AG20443 (cell line): ENCODE measurements at regions not wholly inside any gene's neighbourhood (a gene's known extent, or its start where the extent isn't known, plus 50 kb on each side); places are given as distances from the start of the nearest gene placed in this dataset.

Source experiments
- DNase-seq: peaks from one replicate; pipeline ENCODE4 v3.0.0; 2012; ENCODE audit warnings: low spot score, mixed read lengths

DNA sequence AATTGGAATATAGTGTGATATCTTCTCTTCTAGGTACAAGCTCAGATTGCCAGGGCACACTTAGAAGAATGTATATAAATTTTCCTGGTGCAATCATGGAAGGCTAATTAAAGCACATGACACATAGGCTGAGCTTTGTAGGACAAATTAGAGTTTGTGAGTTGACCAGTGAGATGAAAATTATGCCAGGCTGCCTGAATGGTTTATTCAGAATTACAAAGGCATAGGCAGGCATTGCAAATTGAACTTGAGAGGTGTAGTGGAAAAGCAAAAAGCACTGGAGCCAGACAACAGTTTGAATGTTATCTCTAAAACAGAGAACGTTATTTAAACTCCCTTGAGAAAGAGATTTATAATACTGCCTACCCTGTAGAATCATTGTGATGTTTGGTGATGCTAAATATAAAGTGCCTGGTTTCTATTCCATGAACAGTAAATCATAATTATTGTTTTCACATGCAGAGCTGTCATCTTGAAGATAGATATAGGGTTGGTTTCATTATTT, 712.1 kb downstream of the TBC1D32 start:
- no peak for DNase-seq

DNA sequence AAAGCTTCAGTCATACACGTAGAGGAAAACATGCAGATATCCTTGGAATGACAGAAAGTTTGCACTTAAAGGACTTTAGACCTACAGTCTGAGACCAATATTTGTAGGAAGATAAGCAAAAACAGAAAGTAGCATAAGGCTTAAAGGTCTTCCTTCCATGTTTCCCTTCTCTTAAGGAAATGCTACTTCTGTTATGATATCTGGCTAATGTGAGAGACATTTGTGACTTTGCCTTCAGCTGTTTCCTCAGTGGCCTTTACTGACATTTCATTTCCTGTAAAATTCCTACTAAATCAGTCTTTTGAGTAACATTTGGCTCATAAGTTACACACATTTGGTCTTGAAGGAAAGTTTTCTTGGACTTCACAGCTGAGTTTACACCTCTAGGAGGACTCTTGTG, 713.4 kb downstream of the TBC1D32 start:
- DNase-seq = no peak

DNA sequence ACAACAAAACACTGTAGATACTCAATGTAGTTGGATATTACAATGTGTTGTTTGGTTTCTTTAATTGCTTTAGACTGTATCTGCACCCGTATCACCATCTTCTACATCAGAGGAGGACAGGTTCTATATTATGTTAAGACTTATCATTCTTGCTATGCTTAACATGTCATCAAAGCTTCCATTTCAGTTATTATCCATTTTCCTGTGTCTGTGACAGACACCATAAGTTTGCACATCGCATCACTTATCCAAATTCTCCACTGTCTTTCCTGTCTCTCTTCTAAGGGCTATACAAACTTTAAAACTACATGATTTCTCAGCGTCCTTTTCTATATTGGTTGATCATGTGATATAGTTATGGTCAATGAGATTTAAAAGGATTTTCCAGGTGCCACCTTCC, 719.0 kb downstream of the TBC1D32 start:
- DNase-seq = no peak

DNA sequence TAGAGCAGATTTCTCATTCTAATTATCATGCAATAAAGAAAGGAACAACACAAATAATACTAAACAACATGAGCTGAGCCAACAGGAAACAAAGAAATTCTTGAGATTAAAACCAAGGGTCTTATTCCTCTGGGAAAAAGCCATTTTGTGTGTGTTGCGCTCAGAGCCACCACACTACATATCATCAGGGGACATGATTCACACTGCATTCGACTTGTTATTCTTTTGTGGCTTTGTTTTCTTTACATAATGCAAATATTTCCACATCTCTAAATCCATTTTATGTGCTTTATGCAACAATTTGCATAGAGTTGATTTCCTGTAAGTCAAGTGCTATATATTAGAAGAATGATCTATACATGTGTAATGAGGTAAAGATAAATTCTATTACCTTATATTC, 719.6 kb downstream of the TBC1D32 start:
- DNase-seq = no peak

DNA sequence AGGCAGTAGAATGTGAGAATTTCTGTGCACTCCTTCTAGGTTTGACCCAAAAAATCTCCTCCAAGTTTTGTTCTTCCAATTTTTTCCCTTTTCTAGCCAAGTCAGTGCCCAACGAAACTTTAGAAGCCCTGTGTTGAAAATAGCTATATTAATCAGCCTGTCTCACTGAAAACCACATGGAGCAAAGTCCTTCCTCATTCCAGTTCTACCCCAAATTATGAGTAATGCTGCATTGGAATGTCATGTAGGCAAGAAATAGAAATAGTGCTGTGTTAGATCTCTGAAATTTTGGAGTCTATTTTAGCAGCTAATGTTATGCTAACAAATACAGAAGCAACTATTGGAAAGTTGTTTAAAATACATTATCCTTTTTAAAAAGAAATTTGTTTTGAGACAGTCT, 725.5 kb downstream of the TBC1D32 start:
- DNase-seq = peak; percentile 44

DNA sequence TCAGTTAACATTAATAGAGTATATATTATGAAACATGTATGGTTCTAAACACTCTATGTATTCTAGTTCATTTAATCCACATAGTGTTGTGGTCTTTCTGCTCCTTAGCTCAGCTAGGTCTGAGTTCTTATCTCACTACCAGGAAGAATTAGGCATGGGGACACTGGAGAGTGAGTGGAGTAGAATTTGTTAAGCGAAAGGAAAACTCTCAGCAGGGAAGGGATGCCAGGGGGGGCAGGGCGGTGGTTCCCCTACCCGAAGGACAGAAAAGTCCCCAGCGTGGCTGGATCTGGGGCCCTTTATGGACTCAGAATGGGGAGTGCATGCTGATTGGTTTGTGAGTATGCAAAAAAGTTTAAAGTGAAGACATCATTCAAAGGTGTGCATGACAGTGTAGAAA, 727.5 kb downstream of the TBC1D32 start:
- DNase-seq = no peak

DNA sequence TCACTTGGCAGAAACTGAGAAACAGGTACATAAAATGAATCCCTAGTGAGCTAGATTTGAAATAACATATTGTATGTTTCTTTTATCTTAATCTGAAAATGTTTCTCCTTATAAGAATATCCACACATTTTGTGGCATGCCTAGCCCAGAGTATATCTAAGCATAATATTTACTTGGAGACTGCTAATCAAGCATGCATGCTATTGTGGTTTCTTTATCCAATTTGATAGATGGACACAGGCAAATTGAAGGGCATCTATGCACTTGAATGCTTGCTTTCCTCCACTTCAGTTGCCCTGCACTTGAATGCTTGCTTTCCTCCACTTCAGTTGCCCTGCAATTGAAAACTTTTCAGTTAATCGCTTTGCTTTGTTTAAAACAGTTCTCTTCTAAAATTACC, 729.8 kb downstream of the TBC1D32 start:
- DNase-seq = no peak

DNA sequence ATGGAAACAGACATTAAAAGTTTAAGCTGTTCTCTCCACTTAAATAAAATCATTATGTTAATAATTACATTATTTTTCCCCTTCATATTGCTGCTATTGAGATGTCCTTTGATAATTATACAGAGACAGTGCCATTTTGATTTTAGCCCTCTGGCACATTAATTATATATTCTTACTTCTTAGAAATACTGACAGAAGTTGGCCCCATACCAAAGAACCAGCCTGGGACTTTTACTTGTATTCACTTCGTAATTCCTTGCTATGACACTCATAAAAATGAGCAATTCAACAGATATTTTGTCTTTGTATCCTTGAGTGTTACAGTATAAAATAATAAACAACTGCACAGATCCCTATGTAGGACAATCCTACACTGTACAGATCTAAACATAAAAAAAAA, 743.7 kb downstream of the TBC1D32 start:
- no peak for DNase-seq

DNA sequence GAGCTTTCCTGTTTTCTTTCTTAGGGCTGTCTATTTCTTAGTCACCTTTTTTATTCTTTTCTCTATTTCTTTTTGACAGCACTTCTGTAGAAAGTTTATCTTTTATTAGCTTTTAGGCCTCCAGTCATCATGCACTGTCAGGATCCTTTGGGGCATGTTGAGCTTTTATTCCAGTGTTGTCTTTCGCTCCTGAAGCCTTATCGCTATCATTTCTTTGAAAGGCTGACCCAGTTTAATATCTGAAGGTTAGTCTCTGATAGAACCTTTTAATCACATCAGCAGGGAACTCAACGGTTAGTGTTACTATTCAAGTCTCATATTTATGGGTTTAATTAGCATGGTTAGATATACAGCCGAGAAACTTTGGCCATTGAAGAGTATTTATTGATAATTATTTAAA, 745.9 kb downstream of the TBC1D32 start:
- no peak for DNase-seq

DNA sequence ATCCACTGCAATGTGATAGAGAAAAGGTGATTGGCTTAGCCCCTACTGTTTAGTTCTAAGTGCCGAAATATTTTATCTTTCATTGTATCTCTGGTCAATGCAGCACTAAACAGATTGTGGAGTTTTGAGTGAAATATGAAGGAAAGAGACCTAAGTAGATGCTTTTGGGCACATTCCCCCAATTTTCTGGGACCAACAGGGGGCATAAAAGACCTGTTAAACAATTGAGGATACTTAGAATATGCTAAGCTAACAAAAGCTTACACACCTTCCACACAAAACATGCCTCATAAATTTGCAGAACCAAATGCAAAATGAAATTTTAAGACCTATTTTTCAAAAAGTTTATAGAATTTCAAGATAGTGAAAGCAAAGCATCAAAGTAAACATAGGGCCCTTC, 746.9 kb downstream of the TBC1D32 start:
- DNase-seq = no peak

DNA sequence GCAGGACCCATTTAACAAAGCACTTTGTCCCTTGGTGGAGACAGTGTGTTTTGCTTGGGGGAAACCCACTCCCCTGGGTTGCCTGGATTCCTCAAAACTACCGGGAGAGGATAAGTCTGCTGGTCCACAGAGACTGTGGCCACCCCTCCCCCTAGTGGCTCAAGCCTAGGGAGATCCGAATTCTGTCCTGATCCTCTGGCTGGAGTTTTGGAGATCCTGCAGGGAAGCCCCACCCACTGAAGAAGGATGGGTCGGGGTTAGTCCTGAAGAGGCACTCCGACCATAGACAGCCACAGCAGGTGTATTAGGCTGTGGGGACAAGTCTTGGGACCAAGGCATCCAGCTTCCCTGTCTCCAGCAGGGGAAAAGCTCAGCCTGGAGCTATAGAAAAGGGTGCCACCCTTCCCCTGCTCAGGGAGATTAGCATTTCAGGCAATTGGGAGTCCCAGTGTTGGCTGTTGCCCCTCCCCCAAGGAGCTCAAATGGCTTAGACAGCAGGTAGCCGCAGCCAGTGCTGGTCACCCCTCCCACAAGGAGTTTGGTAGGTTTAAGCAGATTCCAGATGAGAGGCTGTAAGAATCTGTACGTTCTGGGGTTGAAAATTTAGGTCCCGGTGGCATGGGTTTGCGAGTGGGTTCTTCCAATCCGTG, 750.0 kb downstream of the TBC1D32 start:
- no peak for DNase-seq

DNA sequence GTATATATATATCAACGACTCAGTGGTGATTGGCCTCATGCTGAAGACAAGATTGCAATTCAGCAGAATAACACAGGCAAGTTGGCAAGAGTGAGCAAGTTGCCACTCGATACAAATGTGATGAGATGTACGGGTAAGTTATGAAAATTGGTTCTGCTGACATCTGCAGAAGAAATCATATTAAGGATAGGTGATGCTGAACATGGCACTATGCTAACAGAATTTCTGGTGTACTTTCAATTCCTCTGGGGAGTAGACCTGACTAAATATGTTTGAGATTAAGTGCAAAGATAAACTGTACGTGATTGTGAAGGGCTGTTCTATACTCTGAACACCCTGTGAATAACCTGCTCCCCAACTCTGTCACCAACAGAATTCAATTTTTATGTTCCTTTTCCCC, 758.2 kb downstream of the TBC1D32 start:
- no peak for DNase-seq

DNA sequence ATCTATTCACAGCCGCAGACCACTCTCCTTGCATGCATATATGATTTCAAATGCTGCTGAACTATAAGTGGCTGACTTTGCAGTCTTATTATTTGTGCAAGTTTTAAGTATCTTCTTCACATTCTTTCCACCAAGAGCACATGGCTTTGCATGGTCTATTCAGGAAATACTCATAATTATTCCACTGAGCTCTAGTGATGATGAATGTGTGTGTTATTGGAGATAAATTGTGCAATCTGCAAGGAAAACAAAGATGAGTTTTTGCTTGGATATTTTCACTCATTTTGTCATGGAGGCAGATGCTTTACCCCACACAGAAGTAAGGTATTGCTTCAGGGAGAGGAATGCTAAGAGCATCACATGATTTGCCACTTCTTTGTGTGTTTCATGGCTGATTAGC, 764.6 kb downstream of the TBC1D32 start:
- no peak for DNase-seq

DNA sequence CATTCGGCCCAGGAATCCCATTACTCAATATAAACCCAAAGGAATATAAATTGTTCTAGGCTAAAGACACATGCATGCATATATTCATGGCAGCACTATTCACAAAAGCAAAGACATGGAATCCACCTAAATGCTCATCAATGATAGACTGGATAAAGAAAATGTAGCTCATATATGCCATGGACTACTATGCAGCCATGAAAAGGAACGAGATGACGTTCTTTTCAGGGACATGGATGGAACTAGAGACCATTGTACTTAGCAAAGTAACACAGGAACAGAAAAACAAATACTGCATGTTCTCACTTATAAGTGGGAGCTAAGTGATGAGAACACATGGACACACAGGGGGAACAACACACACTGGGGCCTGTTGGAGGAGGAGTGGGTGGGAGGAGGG, 769.5 kb downstream of the TBC1D32 start:
- no peak for DNase-seq

DNA sequence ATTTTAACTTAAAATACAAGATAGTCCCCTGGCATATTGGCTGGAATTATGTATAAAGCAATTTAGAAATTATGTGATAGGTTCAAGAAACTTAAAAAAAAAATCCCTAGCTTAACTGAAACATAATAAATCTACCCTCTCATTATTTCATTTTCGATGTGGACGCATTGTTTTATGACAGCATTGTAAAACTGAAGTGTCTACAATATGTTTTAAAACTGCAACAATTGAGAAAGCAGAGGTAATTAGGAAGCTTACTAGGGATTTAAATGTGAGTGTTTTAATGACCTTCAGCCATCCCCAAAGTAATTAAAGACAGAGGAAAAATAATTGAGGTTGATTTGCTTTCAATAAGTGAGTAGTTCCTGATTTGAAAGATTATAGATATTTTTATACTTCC, 776.0 kb downstream of the TBC1D32 start:
- DNase-seq = no peak

DNA sequence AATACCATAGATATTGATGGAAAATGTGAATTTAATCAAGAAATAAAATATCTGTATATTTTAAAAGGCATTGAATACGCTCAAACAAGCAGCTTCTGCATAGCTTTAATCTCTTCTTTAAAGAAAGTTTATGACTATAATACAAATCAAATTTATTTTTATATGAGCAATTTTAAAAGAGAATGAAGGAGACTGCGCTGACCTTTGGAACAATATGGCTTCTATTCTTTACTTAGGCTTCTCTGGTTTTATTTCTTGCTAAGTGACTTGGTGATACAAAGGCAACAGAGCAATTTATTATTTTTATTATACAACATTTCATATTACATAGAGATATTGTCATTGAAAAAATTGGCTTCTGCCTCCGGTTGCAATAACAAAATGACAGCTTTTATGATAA, 776.7 kb downstream of the TBC1D32 start:
- DNase-seq = no peak

DNA sequence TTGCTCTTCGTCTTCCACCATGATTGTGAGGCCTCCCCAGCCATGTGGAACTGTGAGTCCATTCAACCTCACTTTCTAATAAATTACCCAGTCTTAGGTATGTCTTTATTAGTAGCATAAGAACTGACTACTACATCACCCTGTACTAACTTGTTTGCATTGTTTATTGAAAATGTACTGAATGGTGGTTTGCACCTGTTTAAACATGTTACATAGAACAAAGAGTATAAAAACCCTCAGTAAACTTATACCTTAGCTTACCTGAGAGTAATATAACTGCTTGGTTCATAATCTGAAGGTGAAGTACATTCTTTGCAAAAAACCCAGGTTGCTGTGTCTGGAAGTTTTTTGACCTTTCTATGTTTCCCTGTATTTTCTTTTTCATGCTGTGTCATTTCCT, 777.8 kb downstream of the TBC1D32 start:
- no peak for DNase-seq

DNA sequence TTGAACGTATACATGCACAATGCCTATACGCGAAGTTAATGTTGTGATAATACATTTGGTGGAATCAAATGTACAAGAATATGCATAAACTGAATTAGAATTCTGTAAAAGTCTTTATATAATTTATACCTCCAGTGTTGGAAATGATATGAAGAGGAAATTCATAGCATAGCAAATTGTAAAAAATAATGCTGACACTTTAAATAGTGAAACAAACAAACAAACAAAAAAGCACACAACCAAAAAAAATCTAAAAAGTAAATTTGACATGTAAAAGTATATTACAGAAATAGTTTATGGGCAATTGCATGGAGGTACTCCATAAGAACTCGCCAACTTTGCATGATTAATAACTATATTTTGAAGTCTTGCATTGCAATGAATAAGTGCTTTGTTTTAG, 780.9 kb downstream of the TBC1D32 start:
- DNase-seq = no peak

DNA sequence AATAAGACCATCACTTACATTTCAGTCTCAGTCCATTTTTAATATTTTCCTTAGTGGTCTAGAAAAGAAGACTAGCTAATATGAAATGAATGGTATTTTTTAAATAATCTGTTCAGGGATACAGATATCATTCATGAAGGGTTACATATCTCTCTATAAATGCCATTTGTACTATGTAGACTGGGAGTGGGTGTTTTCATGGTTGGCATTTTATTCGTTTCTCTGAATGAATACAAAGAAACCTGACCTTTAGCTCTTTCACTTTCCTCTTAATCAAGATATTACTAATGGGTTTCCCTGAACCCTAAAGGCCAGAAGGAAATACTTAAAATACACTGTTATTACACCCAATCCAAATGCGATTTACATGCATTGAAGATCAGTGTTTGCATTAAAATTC, 788.9 kb downstream of the TBC1D32 start:
- no peak for DNase-seq

DNA sequence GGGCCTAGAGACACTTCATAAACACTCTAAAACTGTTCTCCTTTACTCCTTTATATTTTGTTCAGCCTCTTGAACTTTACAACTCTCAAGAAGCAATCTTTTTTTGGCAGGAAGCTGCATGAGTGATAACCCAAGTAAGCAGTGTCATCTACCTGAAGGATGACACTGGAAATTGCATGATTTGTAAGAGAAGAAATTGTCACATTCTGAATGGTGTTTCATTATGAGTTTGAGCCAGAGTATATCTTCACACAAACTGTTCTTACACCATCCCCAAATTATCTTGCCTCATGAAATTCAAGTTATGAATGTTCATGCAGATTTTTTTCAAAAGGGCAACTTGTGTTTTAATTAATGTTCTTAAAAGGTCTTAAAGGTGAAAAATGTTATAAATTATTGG, 799.3 kb downstream of the TBC1D32 start:
- DNase-seq = no peak

DNA sequence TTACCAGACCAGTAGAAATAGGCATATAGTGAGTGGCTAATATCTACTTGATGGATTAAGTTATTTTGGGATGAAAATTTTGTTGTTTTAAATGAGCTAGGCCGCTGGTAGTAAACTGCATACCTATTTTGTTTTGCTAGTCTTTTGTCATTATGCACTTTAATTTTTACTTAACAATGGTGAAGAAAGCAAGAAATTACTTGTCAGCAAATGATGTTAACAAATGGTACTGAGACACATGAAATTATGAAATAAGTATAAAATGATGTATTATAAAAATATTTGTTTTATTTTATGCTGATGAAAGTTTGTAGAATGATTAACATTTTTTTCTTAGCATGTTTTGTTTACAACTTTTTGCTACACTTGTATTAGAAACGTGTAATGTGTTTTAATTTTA, 807.7 kb downstream of the TBC1D32 start:
- DNase-seq = no peak

DNA sequence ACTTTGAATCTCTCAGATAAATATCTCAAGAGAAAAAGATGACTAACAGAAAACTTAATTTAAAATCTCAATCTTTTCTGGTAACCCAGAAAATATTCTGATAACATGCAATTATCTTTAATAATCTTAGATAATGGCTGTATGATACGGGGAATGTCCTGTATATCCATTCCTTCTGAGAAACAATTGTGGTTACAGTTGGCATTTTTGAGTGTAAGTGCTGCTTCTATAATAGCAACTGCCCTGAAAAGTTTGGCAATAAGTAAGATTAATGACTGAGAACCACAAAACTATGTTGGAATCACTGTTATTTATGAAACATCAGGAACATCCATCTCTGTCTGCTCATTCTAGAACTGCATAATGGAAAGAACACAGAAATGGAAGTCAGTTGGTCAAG, 819.7 kb downstream of the TBC1D32 start:
- DNase-seq = no peak

DNA sequence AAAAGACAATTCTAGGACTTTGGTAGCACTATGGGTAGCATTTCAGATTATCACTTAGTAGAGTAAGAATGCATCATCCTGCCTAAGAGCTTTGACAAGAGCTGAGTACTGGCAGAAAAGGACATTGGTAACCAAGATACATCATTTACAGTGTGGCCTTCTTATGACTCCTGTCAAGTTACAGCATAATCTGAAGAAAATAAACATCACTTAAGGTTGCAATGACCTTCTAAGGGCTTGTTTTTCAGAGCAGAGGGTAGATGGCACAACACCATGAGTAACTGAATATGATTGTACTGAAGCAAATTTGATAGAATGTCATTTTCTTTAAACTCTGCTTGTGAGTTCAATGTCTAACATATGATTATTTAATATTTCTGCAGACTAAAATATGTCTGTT, 822.6 kb downstream of the TBC1D32 start:
- no peak for DNase-seq

DNA sequence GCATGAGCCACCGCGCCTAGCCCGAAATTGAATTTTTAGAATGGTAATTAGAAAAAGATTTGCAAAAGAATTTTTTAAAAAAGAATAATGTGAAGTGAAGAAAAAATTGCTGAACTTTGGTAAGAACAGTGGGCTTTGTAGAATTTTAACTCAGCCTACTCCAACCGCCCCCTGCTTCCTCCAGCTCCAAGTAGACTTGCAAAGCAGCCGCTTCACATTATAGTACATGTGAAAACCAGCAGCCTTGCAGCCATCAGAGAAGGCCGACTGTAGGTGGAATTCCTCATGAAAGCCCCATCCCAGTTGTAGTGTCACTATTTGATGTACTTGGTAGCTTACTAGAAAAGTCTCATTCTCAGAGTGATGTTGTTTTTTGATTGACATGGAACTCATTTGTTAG, 835.6 kb downstream of the TBC1D32 start:
- DNase-seq = no peak

DNA sequence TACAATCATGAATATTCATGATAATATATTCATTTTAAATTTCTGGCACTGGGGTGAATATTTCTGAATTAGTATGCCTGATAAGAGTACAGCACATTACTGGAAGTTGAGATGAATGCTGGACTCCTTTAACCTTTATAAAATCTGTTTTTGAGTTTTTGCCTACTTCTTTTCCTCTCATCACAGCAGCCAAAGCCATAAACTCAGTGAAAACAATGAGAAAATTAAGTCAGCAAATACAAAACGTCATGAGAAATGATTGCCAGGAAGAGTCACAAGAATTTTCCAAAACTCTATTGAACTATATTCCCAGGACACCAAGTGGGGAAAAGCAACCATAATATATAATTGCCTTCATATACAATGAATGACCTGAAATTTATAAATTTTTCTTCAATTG, 837.6 kb downstream of the TBC1D32 start:
- DNase-seq = no peak
